ENCODE measurements at regions not wholly inside any gene's neighbourhood (a gene's known extent, or its start where the extent isn't known, plus 50 kb on each side); places are given as distances from the start of the nearest gene placed in this dataset.

- Mint-ChIP-seq H3K36me3 (ENCODE audit: low read depth) (no peaks in the 10 kb centered on the region), H3K9me3 (no peaks in the 10 kb centered on the region), H3K4me3 (no peak overlapping the region), H3K4me1 (no peaks in the 10 kb centered on the region), H3K27me3 (ENCODE audit: low read depth, poor library complexity) (peaks cover 4% of the 10 kb centered on the region), H3K27ac (no peak overlapping the region)
- no peak for TF ChIP-seq CTCF (IDR thresholded peaks at IDR 0.05)
- DNase-seq: no peak
These were observed 60.5 kb upstream of the VGLL2 start for GRCh38 chr6:117204903-117205302.

- Mint-ChIP-seq H3K27me3 (ENCODE audit: low read depth, poor library complexity) (peaks cover 4% of the 10 kb centered on the region), H3K4me1 (no peaks in the 10 kb centered on the region), H3K27ac (no peak overlapping the region), H3K4me3 (no peak overlapping the region), H3K36me3 (ENCODE audit: low read depth) (no peaks in the 10 kb centered on the region), H3K9me3 (no peaks in the 10 kb centered on the region)
- no peak for TF ChIP-seq CTCF (IDR thresholded peaks at IDR 0.05)
- no peak for DNase-seq
These were observed 59.5 kb upstream of the VGLL2 start for GRCh38 chr6:117205876-117206275.

- Mint-ChIP-seq H3K4me1 (no peaks in the 10 kb centered on the region), H3K9me3 (no peaks in the 10 kb centered on the region), H3K4me3 (no peak overlapping the region), H3K27ac (no peak overlapping the region), H3K27me3 (ENCODE audit: low read depth, poor library complexity) (peaks cover 4% of the 10 kb centered on the region), H3K36me3 (ENCODE audit: low read depth) (no peaks in the 10 kb centered on the region)
- TF ChIP-seq CTCF (IDR thresholded peaks at IDR 0.05): no peak
- no peak for DNase-seq
These were observed 58.8 kb upstream of the VGLL2 start for GRCh38 chr6:117206522-117206921.

GRCh38 chr6:117206944-117207687 is 58.2 kb upstream of the VGLL2 start:
- no peak overlapping the region for H3K4me3 Mint-ChIP-seq
- TF ChIP-seq CTCF (IDR thresholded peaks at IDR 0.05): no peak
- DNase-seq: peak; percentile 5
- no peaks in the 10 kb centered on the region for H3K4me1 Mint-ChIP-seq
- H3K27me3 Mint-ChIP-seq (ENCODE audit: low read depth, poor library complexity): no peaks in the 10 kb centered on the region
- no peaks in the 10 kb centered on the region for H3K36me3 Mint-ChIP-seq (ENCODE audit: low read depth)
- H3K27ac Mint-ChIP-seq: no peak overlapping the region
- no peaks in the 10 kb centered on the region for H3K9me3 Mint-ChIP-seq

- Mint-ChIP-seq H3K36me3 (ENCODE audit: low read depth) (no peaks in the 10 kb centered on the region), H3K9me3 (no peaks in the 10 kb centered on the region), H3K27me3 (ENCODE audit: low read depth, poor library complexity) (no peaks in the 10 kb centered on the region), H3K4me1 (no peaks in the 10 kb centered on the region), H3K4me3 (no peak overlapping the region), H3K27ac (no peak overlapping the region)
- DNase-seq: no peak
- TF ChIP-seq CTCF (IDR thresholded peaks at IDR 0.05): no peak
These were observed 55.1 kb upstream of the VGLL2 start for GRCh38 chr6:117210279-117210678.
